GM18870 (cell line): ENCODE measurements at regions not wholly inside any gene's neighbourhood (a gene's known extent, or its start where the extent isn't known, plus 50 kb on each side); places are given as distances from the start of the nearest gene placed in this dataset.

Experiments used
- ATAC-seq: cut with Tn5 transposase; IDR thresholded peaks from one replicate; pipeline ENCODE4 v1.9.1; 2021; ENCODE audit warnings: moderate library complexity; ENCODE audit not compliant: unreplicated experiment

DNA sequence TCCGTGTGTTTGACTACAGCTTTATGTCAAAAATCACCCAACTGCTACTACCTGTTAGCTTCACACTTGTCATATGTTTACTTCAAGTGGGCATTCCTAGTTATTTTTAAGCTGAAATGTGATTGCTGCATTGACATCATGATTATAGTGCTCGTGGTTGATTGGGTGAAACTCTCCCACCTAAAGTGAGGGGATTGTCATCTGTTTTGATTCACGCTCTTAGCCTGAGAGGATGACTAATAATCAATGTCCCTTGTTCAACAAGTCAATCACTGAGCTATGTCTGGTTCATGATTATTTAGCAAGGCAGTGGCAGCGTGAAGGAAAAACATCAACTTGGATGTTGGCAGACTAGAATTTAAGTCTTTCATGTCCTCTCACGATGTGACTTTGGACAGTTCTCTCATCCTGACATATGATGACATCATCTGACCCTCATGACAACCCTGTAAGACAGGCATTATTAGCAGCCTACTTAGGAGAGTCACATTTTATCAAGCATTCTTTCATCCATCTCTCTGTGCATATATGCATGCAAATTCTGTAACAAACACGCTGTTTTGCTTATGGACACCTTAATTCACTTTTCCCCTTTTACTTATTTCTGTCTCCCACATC lies 352.6 kb upstream of the ZMIZ1 start:
- ATAC-seq, result no peak

DNA sequence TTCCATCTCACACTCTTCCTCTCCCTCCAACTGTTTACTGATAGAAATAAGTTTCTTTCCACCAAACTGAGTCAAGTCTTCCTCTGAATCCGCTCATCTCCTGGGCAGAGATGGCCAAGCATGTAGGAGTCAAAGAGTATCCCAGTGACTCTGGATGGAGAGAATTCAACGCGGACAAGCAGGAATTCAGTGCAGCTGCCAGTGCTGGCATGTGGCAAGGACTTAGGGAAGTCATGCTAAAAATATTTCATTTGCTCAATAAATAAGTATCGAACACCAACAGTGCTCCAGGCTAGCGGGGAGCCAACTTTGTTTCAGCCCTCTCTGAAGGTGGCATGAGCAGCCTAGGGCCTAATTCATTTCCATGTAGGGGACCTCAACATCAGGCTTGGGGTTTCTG lies 351.6 kb upstream of the ZMIZ1 start:
- no peak for ATAC-seq

GRCh38 chr10:78718032-78718572 lies 350.7 kb upstream of the ZMIZ1 start:
- ATAC-seq, result no peak

- ATAC-seq, result no peak
Measured at GRCh38 chr10:78719276-78719675, 349.5 kb upstream of the ZMIZ1 start.

DNA sequence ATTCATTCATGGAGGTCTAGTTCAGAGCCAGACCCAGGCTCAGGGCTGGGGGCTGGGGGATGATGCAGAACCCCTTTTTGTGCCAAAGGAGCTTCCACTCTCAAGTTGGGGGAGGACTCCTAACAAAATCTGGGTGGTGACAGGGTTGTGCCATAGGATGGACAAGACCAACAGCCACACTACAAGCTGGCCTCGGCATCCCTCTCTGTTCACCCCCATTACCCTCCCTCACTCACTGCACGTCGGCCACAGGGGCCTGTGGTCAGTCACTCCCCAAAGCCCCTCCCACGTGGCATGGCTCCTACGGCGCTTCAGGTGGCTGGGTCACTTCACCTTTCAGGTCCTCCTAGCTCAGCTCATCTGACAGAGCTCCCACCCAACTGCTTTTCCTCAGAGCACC lies 348.7 kb upstream of the ZMIZ1 start:
- no peak for ATAC-seq

DNA sequence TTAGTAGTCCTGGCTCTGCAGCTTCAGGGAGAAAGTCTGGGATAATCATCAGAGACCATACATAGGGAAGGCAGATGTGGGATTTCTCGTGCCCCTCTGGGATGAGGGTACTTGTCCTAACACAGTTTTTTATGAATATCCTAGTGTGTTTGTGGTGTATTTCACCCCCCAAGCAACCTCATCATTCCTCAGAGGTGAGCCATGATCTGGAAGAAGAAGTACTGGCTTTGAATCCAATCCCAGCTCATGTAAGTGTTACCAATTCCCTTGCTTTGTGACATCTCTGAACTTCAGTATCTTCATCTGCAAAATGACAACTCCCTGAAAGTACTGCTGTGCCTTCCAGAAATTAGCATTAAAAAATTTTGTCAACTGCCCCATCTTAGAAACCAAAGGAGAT lies 347.5 kb upstream of the ZMIZ1 start:
- no peak for ATAC-seq

DNA sequence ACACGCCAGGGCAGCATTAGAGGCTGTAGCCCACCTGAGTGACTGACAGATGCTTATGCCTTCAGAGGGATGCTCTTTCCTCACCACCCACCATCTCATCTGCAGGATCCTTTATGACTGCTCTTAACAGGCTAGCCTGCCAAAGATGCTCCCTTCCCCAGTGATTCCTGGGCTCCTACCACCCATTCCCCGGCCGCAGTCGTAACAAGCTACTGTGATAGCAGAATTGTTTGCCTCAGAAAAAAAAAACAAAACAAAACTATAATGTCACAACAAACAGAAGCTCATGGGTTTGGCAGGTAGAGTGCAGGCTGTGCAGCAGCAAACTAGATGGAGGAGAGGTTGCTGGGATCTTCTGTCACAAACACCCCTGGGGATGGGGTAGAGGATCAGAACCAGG lies 343.9 kb upstream of the ZMIZ1 start:
- no peak for ATAC-seq

GRCh38 chr10:78726171-78726570 lies 342.6 kb upstream of the ZMIZ1 start:
- ATAC-seq, result no peak

GRCh38 chr10:78727251-78727650 lies 341.5 kb upstream of the ZMIZ1 start:
- ATAC-seq, result no peak

DNA sequence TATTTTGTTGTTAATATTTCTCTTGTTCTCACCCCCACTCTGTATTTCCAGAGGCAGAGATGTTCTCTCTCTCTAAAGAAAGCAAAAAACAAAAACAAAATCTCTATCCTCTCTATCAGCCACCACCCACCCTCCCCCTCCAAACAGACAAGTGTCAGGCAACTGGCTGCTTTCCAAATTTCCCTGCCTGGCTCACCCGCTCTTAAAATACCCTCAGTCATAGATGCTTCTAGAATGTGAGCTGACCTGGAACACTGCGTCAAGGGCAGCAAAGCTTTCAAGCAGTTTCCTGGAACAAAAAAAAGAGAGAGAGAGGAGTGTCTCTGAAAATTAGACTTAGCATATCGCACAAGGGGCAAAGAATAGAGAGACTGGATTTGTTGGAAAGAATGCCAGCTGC lies 341.0 kb upstream of the ZMIZ1 start:
- no peak for ATAC-seq

DNA sequence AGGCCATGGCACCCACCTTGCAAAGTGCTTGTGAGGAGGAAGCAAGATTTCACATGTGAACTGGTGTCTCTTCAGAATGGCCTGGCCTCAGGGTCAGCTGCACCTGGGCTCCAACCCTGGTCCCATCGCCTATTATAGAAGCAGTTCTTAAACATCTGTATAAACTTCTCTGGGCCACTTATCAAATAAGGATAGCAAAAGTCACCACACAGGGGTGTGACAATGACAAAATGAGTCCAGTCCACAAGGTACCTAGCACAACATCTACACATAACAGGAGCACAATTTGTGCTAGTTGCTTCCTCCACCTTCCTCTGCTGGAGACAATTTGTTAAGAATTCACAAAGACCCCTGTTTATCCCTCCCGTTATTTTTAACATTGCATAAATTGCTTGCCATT lies 340.6 kb upstream of the ZMIZ1 start:
- ATAC-seq, result no peak

DNA sequence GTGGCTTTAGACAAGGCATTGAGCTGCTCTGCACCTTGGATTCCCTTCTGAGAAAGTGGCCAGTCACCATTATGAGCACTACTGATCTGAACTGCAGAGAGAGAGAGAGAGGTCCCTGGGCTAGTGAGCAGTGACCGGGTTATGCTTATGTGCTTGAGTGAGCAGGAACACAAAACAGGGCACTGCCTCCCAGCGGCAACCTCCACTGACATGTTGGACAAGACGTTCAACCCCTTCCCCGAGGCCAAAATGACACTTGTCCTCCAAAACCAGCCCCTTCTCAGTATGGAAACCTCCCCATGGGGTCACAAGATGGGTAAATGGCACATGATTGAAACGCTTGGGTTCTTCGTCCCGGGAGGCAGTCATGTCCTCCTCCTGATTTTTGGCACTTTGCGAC lies 339.4 kb upstream of the ZMIZ1 start:
- no peak for ATAC-seq

- no peak for ATAC-seq
Measured at GRCh38 chr10:78729800-78730199, 339.0 kb upstream of the ZMIZ1 start.

DNA sequence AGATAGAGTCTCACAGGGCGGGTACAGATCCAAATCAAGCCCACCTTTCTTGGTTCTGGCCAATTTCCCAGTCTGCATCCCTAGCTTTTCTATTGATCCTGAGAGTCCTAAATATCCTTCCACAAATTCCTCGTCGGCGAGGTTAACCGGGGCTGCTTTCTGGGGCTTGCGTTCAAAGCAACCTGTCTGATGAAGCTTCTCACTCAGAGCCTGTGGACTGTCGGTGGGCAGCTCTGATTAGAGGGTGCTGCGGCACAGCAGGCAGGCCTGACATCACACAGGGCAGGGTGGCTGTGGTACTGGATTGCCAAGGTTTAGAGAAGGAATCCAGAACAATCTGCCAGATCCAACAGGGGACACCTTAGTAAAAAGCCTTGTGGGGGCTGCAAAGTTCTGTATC lies 338.0 kb upstream of the ZMIZ1 start:
- no peak for ATAC-seq

- no peak for ATAC-seq
Measured at GRCh38 chr10:78731675-78732074, 337.1 kb upstream of the ZMIZ1 start.

- ATAC-seq, result no peak
Measured at GRCh38 chr10:78732381-78732780, 336.4 kb upstream of the ZMIZ1 start.

DNA sequence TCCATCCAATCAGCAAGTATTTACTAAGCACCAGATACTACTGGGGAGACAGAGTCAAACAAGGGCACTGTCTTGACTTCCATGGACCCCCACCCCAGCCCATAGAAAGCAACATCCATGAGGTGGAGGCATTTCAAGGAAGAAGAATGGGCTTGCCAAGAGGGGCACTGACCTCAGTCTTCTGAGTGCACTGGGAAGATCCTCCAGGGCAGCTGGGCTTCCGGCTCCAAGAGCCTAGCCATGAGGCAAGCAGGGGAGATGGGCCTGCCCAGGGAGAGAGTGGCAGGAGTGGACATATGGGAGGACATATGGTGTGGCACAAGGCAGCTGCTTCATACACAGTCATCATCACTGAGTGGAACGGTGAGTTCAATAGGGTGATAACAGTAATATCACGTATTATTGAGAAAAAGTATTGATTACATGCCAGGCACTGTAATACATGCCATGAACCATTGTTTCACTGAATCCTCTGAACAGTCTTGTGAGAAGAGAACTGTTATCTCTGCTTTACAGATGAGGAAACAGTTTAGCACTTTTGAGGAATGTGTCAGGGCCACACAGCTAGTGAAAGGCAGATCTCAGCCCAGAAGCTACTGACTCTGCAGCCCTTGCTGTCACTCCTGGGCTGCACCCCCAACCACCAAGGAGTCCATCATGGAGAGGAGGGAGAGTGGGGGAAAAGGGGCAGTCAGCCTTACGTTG lies 331.7 kb upstream of the ZMIZ1 start:
- no peak for ATAC-seq

GRCh38 chr10:78737883-78738856 lies 330.6 kb upstream of the ZMIZ1 start:
- ATAC-seq, result no peak

DNA sequence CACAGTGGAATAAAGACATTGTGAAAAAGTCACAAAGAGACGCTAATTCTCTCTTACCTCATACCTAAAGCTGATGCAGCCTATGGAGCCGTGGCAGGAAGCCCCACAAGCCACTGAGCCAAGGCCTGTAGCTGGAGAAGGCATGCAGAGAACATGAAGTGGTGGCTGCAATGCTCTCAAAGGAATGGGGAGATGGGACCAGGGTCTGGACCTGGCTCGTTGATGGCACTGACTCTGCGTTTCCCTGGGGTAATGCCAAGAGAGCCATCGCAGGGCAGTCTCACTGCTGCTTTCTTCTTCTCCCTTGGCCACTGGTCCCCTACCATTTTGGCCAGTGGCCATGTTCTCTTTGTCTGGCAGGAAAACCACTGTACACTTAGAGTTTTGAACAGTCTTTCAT lies 329.9 kb upstream of the ZMIZ1 start:
- ATAC-seq, result no peak

- ATAC-seq, result no peak
Measured at GRCh38 chr10:78739444-78740053, 329.2 kb upstream of the ZMIZ1 start.
